Right lobe of liver (tissue), 4 donors: ENCODE measurements at regions not wholly inside any gene's neighbourhood (a gene's known extent, or its start where the extent isn't known, plus 50 kb on each side); places are given as distances from the start of the nearest gene placed in this dataset.

Experiments used
- CTCF ChIP-seq, 4 donors: fragments of 200-600 bp in 3 of 4; fragments of 450-650 bp in 1 of 4; IDR thresholded peaks; one replicate each; pipeline versions ENCODE4 v1.5.1 to v1.8.0; 2016 to 2022; ENCODE audit warnings: antibody characterized with exemption in 4 of 4, mild to moderate bottlenecking in 2 of 4
- POLR2A ChIP-seq: fragments of 450-650 bp; IDR thresholded peaks from one replicate; pipeline ENCODE4 v1.6.1; 2017; ENCODE audit warnings: antibody characterized with exemption, mild to moderate bottlenecking
- donor health status: DM: no; HTN: no; CAD: no.
- donor health status: DM: no; HTN: no; CAD: no.
- donor health status: DM: no; HTN: yes; CAD: no.

- no peak for TF ChIP-seq POLR2A
- TF ChIP-seq CTCF (IDR thresholded peaks at IDR 0.05) = no peak
These were observed 128.3 kb upstream of the KLHL29 start for GRCh38 chr2:23256643-23257042.
